Glomerular visceral epithelial cell (primary cell): ENCODE measurements at regions not wholly inside any gene's neighbourhood (a gene's known extent, or its start where the extent isn't known, plus 50 kb on each side); places are given as distances from the start of the nearest gene placed in this dataset.

Experiments
- DNase-seq: peaks from one replicate; pipeline ENCODE4 v3.0.0-alpha.2; 2016; ENCODE audit errors: extremely low spot score

GRCh38 chr4:43778187-43778915 lies 670.3 kb downstream of the KCTD8 start:
- DNase-seq, result no peak

GRCh38 chr4:43781125-43781524 lies 667.5 kb downstream of the KCTD8 start:
- DNase-seq, result no peak

- no peak for DNase-seq
These were observed 666.2 kb downstream of the KCTD8 start for GRCh38 chr4:43782391-43782790.

DNA sequence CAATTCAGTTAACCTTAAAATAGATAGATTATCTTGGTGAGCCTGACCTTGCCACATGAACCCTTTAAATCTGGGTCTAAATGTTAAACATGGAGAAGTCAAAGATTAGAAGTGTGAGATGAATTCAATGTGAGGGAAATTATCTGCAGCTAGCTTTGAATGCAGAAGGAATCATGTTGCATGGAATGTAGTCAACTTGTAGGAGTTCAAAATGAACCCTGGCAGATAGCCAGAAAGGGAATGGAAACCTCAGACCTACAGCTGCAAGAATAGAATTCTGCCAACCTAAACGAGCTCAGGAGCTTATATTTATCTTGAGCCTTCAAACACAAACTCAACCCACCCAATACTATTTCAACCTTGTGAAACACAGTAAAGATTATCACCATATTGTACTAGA lies 632.5 kb downstream of the KCTD8 start:
- no peak for DNase-seq

DNA sequence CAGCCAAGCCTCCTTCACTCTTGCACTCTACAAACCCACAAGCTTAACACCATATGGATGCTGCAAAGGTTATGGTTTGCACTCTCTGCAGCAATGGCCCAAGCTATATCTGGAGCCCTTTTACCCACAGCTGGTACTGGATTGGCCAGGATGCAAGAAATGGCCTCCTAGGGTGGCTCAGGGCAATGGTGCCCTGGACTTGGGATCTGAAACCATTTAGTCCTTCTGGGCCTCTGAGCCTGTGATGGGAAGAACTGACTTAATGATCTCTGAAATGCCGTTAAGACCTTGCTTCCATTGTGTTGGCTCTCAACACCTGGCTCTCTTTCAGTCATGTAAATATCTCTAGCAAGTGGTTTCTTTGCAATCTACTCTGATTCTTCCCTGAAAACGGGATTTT lies 626.0 kb downstream of the KCTD8 start:
- DNase-seq, result no peak

DNA sequence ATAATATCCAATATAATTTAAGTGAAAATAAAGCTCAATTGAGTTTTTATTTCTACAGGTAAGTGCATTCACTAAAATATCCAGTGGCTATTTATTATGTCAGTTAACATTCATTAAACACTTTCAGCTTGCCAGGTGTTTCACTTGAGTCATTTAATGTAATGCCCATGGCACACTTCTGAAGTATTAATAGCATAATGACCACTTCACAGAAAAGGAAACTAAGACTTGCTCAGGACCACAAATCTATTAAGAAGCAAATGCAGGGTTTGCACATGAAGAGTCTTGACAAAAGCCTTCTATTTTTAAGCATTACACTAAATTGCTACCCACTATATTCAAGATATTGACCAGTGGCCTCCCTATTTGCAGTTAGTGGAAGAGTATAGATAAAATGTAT lies 612.7 kb downstream of the KCTD8 start:
- no peak for DNase-seq

DNA sequence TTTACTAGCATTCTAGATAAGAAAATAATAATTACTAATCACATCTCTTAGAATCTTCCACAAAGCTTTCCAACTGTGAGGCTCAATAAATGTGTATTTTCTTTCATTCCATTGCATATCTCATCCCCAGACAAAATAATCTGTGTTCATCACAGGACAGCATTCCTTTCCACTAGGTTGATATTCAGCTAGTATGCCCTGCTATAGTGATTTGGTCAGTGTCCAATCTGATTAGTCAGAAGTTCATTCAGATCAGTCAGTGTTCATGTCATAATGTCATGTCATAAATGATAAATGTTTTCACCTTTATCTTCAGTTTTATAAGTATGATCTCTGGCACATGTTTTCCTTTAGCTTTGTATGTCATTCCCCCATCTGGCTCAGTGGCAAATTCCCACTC lies 611.4 kb downstream of the KCTD8 start:
- peak; percentile 16 for DNase-seq

DNA sequence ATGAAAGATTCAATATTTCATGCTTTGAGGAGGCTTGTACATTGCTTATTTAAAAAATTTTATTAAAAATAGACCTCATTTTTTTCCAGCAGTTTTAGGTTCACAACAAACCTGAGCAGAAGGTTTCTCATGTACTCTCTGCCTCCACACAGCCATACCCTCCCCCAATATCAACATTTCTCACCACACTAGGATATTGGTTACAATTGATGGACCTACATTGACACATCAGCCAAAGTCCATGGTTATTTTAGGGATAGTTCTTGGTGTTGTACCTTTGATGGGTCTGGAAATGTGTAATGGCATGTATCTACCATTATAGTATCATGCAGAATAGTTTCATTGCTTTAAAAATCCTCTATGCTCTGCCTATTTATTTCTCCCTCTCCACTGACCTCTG lies 611.0 kb downstream of the KCTD8 start:
- DNase-seq, result no peak

DNA sequence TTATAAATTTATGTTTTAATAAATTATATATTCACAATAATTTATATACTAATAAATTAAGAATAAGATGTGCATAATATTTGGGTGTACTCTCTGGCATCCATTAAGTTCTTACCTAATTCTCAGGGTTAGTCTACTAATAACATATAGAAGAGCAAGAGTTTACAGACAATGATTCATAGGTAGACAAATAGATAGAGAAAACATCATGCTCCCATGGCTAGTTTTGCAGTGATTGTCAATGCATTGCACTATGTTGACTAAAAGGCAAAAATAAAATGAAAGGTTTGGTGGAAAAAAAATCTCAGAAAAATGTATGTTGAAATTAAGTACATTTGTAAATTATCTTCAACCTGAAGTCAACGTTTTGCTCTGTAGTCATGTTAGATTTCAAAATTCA lies 606.0 kb downstream of the KCTD8 start:
- no peak for DNase-seq

GRCh38 chr4:43843501-43843900 lies 605.1 kb downstream of the KCTD8 start:
- peak; percentile 2 for DNase-seq

- DNase-seq, result no peak
These were observed 602.5 kb downstream of the KCTD8 start for GRCh38 chr4:43846111-43846587.

GRCh38 chr4:43853565-43854264 lies 594.9 kb downstream of the KCTD8 start:
- no peak for DNase-seq

DNA sequence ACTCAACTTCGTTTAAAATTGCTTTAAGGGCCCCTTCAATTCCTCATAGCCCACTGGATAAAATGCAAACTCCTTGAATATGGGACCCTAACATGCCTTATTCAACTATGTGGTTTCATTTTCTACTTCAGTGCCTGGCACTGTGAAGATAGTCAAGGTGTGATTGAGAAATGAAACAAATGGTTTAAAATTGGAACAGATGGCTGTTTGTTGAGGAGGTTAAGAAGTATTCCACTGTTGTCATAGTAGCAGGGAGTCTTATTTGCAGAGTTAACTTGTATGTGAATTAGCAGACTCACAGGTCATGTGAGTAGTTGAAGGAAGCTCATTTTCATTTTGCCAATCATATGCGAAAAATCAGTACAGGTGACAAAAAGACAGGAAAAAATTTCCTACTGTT lies 593.3 kb downstream of the KCTD8 start:
- no peak for DNase-seq

- no peak for DNase-seq
These were observed 583.9 kb downstream of the KCTD8 start for GRCh38 chr4:43864616-43865146.

DNA sequence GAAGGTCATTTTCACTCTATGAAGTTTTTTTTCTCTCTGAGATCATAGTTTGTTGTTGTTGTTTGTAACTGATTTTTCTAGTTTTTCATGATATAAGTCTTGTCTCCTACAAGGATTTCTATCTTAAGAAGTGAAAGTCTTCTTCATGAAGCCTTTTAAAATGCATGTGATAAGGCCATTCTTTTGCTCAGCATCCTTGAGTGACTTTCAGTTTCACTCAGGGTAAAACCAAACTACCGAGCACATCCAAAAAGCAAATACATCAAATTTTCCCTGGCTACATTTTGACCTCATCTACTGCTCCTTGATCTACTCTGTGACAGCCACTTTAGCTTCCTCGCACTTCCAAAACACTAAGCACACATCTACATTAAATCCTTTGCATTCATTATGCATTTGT lies 580.7 kb downstream of the KCTD8 start:
- no peak for DNase-seq

GRCh38 chr4:43875655-43876054 lies 573.0 kb downstream of the KCTD8 start:
- DNase-seq, result no peak

DNA sequence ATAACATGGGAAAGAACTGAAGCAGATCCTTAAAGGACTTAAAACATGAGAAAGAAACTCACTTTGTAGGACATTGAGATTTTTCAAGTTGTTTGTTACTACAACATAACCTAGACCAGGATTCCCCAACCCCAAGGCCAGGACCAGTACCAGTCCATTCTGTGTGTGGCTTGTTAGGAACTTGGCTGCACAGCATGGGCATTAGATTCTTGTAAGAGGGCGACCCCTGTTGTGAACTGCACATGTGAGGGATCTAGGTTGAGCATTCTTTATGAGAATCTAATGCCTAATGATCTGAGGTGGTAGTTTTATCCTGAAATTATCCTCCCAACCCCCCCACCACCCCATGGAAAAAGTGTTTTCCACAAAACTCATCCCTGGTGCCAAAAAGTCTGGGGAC lies 566.1 kb downstream of the KCTD8 start:
- no peak for DNase-seq

GRCh38 chr4:43886196-43886595 lies 562.4 kb downstream of the KCTD8 start:
- no peak for DNase-seq

- DNase-seq, result no peak
These were observed 549.8 kb downstream of the KCTD8 start for GRCh38 chr4:43898836-43899235.

DNA sequence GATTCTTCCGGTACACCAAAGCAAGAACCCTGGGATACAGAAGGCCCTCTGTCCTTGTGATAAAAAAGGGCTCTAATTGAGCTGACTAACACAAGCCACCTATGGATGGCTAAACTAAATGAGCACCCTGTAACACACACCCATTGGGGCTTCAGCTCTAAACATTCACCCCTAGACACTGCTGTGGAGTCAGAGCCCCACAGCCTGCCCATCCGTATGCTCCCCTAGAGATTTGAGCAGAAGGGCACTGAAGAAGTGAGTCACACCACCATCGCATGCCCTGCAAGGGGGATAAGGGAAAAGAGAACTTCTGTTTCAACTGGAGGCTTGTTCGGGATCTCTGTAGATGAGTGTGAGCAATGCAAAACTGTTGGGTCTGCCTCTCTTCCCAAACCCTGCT lies 545.2 kb downstream of the KCTD8 start:
- no peak for DNase-seq

DNA sequence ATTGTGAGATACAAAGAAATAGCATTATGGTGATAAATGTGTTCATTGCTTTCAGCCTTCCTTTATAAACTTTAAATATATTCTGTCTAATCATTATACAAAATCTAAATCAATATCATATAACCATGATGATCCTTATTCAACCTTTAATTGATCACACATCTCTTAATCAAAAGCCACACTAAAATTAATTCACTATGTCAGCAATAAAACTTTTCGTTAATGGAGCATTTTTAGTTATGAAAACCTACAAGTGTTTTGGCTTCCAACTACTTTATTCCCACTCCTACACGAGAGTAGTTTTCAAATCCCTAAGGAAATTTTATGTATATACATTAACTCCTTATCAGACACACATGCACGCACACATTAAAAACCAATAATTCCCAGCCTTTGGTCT lies 530.2 kb downstream of the KCTD8 start:
- no peak for DNase-seq

- no peak for DNase-seq
These were observed 516.2 kb downstream of the KCTD8 start for GRCh38 chr4:43932448-43932847.

- no peak for DNase-seq
These were observed 504.6 kb downstream of the KCTD8 start for GRCh38 chr4:43943998-43944397.
